Glomerular visceral epithelial cell (primary cell): ENCODE measurements at regions not wholly inside any gene's neighbourhood (a gene's known extent, or its start where the extent isn't known, plus 50 kb on each side); places are given as distances from the start of the nearest gene placed in this dataset.
"Not testable (repeated sequence)": the region's sequence is repeated elsewhere in the genome, so short reads cannot be mapped to it uniquely, and the experiment has no call there.

Experiments used
- DNase-seq: peaks from one replicate; pipeline ENCODE4 v3.0.0-alpha.2; 2016; ENCODE audit errors: extremely low spot score

- no peak for DNase-seq
Observed at GRCh38 chr11:90698238-90698637, 475.4 kb upstream of the CHORDC1 start.

GRCh38 chr11:90675496-90675895 lies 452.6 kb upstream of the CHORDC1 start:
- DNase-seq: not testable (repeated sequence)

- DNase-seq: no peak
Observed at GRCh38 chr11:90669094-90669493, 446.2 kb upstream of the CHORDC1 start.

- DNase-seq: no peak
Observed at GRCh38 chr11:90668502-90668901, 445.7 kb upstream of the CHORDC1 start.

- DNase-seq: no peak
Observed at GRCh38 chr11:90661233-90661632, 438.4 kb upstream of the CHORDC1 start.

GRCh38 chr11:90656171-90656570 lies 433.3 kb upstream of the CHORDC1 start:
- DNase-seq: no peak

GRCh38 chr11:90650153-90650552 lies 427.3 kb upstream of the CHORDC1 start:
- no peak for DNase-seq

- DNase-seq: peak; percentile 63
Observed at GRCh38 chr11:90646706-90647105, 423.9 kb upstream of the CHORDC1 start.

- peak; percentile 17 for DNase-seq
Observed at GRCh38 chr11:90646266-90646665, 423.4 kb upstream of the CHORDC1 start.

- DNase-seq: peak; percentile 25
Observed at GRCh38 chr11:90639461-90639993, 416.7 kb upstream of the CHORDC1 start.

- DNase-seq: no peak
Observed at GRCh38 chr11:90635886-90636285, 413.0 kb upstream of the CHORDC1 start.

GRCh38 chr11:90635151-90635550 lies 412.3 kb upstream of the CHORDC1 start:
- no peak for DNase-seq

GRCh38 chr11:90630176-90630575 lies 407.3 kb upstream of the CHORDC1 start:
- DNase-seq: no peak

- DNase-seq: no peak
Observed at GRCh38 chr11:90629229-90629806, 406.5 kb upstream of the CHORDC1 start.

GRCh38 chr11:90614318-90614717 lies 391.5 kb upstream of the CHORDC1 start:
- DNase-seq: no peak

- not testable (repeated sequence) for DNase-seq
Observed at GRCh38 chr11:90613037-90613436, 390.2 kb upstream of the CHORDC1 start.

GRCh38 chr11:90606721-90607120 lies 383.9 kb upstream of the CHORDC1 start:
- no peak for DNase-seq

- DNase-seq: no peak
Observed at GRCh38 chr11:90601261-90601660, 378.4 kb upstream of the CHORDC1 start.

GRCh38 chr11:90594658-90595057 lies 371.8 kb upstream of the CHORDC1 start:
- DNase-seq: peak; percentile 0

- no peak for DNase-seq
Observed at GRCh38 chr11:90593099-90593498, 370.2 kb upstream of the CHORDC1 start.

GRCh38 chr11:90590286-90590685 lies 367.4 kb upstream of the CHORDC1 start:
- DNase-seq: no peak

- no peak for DNase-seq
Observed at GRCh38 chr11:90589735-90590134, 366.9 kb upstream of the CHORDC1 start.

- DNase-seq: no peak
Observed at GRCh38 chr11:90587896-90588295, 365.0 kb upstream of the CHORDC1 start.

GRCh38 chr11:90585491-90585890 lies 362.6 kb upstream of the CHORDC1 start:
- DNase-seq: no peak
